ENCODE measurements at regions not wholly inside any gene's neighbourhood (a gene's known extent, or its start where the extent isn't known, plus 50 kb on each side); places are given as distances from the start of the nearest gene placed in this dataset.

DNA sequence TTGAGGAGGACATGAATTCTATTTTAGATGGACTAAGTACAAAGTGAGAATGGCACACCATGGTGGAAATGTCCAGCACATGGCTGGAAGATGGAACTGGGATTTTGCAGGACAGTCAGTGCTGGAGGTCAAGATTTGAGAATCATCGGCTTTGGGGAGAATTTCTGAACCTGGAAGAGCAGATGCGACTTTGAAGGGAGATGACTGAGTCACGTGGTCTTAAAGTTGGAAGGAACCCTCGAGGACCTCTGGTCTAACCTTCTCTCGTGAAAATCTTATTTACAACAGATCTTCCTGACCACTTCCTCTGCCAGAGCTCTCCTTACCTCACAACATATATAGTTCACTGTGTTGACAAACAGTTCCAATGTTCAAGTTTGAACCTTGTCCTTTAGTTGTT is 415.4 kb downstream of the ATP23 start:
- Histone ChIP-seq H3K27me3 (ENCODE audit: insufficient read depth, low read length) (no peaks in the 10 kb centered on the region), H3F3A (ENCODE audit: insufficient read depth, low read length) (no peaks in the 10 kb centered on the region)
- TF ChIP-seq, protein P1, sequence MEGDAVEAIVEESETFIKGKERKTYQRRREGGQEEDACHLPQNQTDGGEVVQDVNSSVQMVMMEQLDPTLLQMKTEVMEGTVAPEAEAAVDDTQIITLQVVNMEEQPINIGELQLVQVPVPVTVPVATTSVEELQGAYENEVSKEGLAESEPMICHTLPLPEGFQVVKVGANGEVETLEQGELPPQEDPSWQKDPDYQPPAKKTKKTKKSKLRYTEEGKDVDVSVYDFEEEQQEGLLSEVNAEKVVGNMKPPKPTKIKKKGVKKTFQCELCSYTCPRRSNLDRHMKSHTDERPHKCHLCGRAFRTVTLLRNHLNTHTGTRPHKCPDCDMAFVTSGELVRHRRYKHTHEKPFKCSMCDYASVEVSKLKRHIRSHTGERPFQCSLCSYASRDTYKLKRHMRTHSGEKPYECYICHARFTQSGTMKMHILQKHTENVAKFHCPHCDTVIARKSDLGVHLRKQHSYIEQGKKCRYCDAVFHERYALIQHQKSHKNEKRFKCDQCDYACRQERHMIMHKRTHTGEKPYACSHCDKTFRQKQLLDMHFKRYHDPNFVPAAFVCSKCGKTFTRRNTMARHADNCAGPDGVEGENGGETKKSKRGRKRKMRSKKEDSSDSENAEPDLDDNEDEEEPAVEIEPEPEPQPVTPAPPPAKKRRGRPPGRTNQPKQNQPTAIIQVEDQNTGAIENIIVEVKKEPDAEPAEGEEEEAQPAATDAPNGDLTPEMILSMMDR (IDR thresholded peaks at IDR 0.05; ENCODE audit: low read length), result no peak
- TF ChIP-seq EZH2 (IDR thresholded peaks at IDR 0.05; ENCODE audit: borderline replicate concordance, low read length), result no peak

DNA sequence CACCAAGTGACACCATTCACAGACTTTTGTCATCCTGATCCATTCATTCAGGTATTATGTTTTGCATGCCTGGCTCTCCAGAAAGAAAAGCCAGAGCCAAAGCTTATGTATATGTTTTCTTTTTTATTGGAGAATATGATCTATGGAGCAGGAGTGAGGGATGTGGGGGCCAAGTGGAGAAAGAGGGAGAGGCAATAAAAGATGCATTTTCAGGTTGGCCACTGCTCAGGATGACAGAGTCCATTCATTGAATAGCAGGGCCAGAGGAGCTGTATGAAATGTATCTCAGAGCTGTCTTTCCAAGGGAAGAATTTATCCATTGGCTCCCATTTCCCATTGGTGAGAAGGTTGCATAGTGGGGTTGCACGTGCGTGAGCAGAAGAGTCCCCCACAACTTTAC is 416.1 kb downstream of the ATP23 start:
- Histone ChIP-seq H3K27me3 (ENCODE audit: insufficient read depth, low read length) (no peaks in the 10 kb centered on the region), H3K4me2 (ENCODE audit: low read length) (no peak overlapping the region), H3K9me2 (ENCODE audit: low read depth, low read length) (no peaks in the 10 kb centered on the region), H3K9ac (ENCODE audit: low read length) (no peak overlapping the region), H3K79me2 (ENCODE audit: insufficient read depth, low read length) (no peaks in the 10 kb centered on the region), H3K9me3 (ENCODE audit: low read length) (no peaks in the 10 kb centered on the region), H3K4me1 (ENCODE audit: insufficient read depth, low read length, severe bottlenecking) (no peaks in the 10 kb centered on the region), H3K36me3 (ENCODE audit: insufficient read depth, low read length) (no peaks in the 10 kb centered on the region), H2AFZ (ENCODE audit: low read length) (no peak overlapping the region), H3F3A (ENCODE audit: insufficient read depth, low read length) (no peaks in the 10 kb centered on the region), H3K4me3 (ENCODE audit: low read depth, low read length, poor library complexity, severe bottlenecking) (no peak overlapping the region), H3K27ac (ENCODE audit: low read depth, low read length, poor library complexity, severe bottlenecking) (no peak overlapping the region), H4K20me1 (ENCODE audit: insufficient read depth, low read length) (no peaks in the 10 kb centered on the region)
- TF ChIP-seq, protein P1 (IDR thresholded peaks at IDR 0.05; ENCODE audit: low read length), result no peak
- no peak for TF ChIP-seq EZH2 (IDR thresholded peaks at IDR 0.05; ENCODE audit: borderline replicate concordance, low read length)

More for the DNA sequence above, 415.4 kb downstream of the ATP23 start:
- no peak overlapping the region for H3K4me2 ChIP-seq (ENCODE audit: low read length)
- H3K79me2 ChIP-seq (ENCODE audit: insufficient read depth, low read length), result no peaks in the 10 kb centered on the region
- no peaks in the 10 kb centered on the region for H3K9me2 ChIP-seq (ENCODE audit: low read depth, low read length)
- H3K4me3 ChIP-seq (ENCODE audit: low read depth, low read length, poor library complexity, severe bottlenecking), result no peak overlapping the region
- no peaks in the 10 kb centered on the region for H3K4me1 ChIP-seq (ENCODE audit: insufficient read depth, low read length, severe bottlenecking)
- H3K27ac ChIP-seq (ENCODE audit: low read depth, low read length, poor library complexity, severe bottlenecking), result no peak overlapping the region
- H3K9ac ChIP-seq (ENCODE audit: low read length), result no peak overlapping the region
- H3K9me3 ChIP-seq (ENCODE audit: low read length), result no peaks in the 10 kb centered on the region
- no peaks in the 10 kb centered on the region for H4K20me1 ChIP-seq (ENCODE audit: insufficient read depth, low read length)
- H3K36me3 ChIP-seq (ENCODE audit: insufficient read depth, low read length), result no peaks in the 10 kb centered on the region
- H2AFZ ChIP-seq (ENCODE audit: low read length), result no peak overlapping the region

DNA sequence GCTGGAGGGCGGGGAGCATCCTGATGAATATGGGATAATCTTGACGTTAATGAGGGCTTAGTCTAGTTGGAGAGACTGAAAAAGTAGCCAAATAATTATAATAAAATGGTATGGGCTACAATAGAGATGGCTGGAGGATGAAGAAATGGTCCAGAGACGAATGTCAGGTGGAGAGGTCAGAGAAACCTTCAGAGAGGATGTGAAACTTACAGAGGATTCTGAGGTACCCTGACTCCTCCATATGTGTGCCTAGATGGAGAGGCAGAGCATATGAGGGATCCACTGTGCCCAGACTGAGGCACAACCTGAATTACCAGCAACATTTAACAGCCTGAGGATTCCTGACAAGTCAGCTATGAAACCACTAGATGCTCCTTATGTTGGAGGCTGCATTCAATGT is 417.0 kb downstream of the ATP23 start:
- TF ChIP-seq, protein P1 (IDR thresholded peaks at IDR 0.05; ENCODE audit: low read length), result no peak
- TF ChIP-seq EZH2 (IDR thresholded peaks at IDR 0.05; ENCODE audit: borderline replicate concordance, low read length), result no peak
- no peaks in the 10 kb centered on the region for H3K9me2 ChIP-seq (ENCODE audit: low read depth, low read length)
- H3K36me3 ChIP-seq (ENCODE audit: insufficient read depth, low read length), result no peaks in the 10 kb centered on the region
- no peaks in the 10 kb centered on the region for H3K4me1 ChIP-seq (ENCODE audit: insufficient read depth, low read length, severe bottlenecking)
- no peaks in the 10 kb centered on the region for H4K20me1 ChIP-seq (ENCODE audit: insufficient read depth, low read length)
- H3K9me3 ChIP-seq (ENCODE audit: low read length), result no peaks in the 10 kb centered on the region
- H3K27ac ChIP-seq (ENCODE audit: low read depth, low read length, poor library complexity, severe bottlenecking), result no peak overlapping the region
- H2AFZ ChIP-seq (ENCODE audit: low read length), result no peak overlapping the region
- H3K27me3 ChIP-seq (ENCODE audit: insufficient read depth, low read length), result no peaks in the 10 kb centered on the region
- no peaks in the 10 kb centered on the region for H3K79me2 ChIP-seq (ENCODE audit: insufficient read depth, low read length)
- no peak overlapping the region for H3K9ac ChIP-seq (ENCODE audit: low read length)
- no peak overlapping the region for H3K4me3 ChIP-seq (ENCODE audit: low read depth, low read length, poor library complexity, severe bottlenecking)
- no peak overlapping the region for H3K4me2 ChIP-seq (ENCODE audit: low read length)
- H3F3A ChIP-seq (ENCODE audit: insufficient read depth, low read length), result no peaks in the 10 kb centered on the region
